Loucy (cell line): ENCODE measurements at regions not wholly inside any gene's neighbourhood (a gene's known extent, or its start where the extent isn't known, plus 50 kb on each side); places are given as distances from the start of the nearest gene placed in this dataset.

ENCODE experiments used
- CTCF ChIP-seq: fragments of 200-600 bp; sonication (generic); conservative IDR thresholded peaks from 2 replicates; pipeline ENCODE4 v1.5.1; 2014; ENCODE audit warnings: mild to moderate bottlenecking, antibody characterized with exemption, low read length
- EZH2phosphoT487 ChIP-seq: fragments of 200-600 bp; IDR thresholded peaks from 2 replicates; pipeline ENCODE4 v1.6.1; 2018; ENCODE audit warnings: antibody characterized with exemption, mild to moderate bottlenecking, moderate library complexity, borderline replicate concordance

GRCh38 chr9:84101964-84102632 is 121.5 kb downstream of the RMI1 start:
- TF ChIP-seq CTCF, result no peak
- no peak for TF ChIP-seq EZH2phosphoT487
